Fibroblast of skin of left quadriceps (primary cell): ENCODE measurements at regions not wholly inside any gene's neighbourhood (a gene's known extent, or its start where the extent isn't known, plus 50 kb on each side); places are given as distances from the start of the nearest gene placed in this dataset.

Experiments used
- DNase-seq, 2 experiments: peaks; one replicate each; pipeline ENCODE4 v3.0.0-alpha.2; 2013; ENCODE audit warnings: low read depth in 2 of 2

GRCh38 chr18:53817976-53818950 lies 406.2 kb downstream of the MBD2 start:
- DNase-seq = no peak

GRCh38 chr18:53800171-53800570 lies 424.3 kb downstream of the MBD2 start:
- no peak for DNase-seq

GRCh38 chr18:53799134-53799533 lies 425.3 kb downstream of the MBD2 start:
- DNase-seq = peak; percentile 49 to 51

- no peak for DNase-seq
Observed at GRCh38 chr18:53798516-53798915, 426.0 kb downstream of the MBD2 start.

GRCh38 chr18:53797998-53798495 lies 426.4 kb downstream of the MBD2 start:
- no peak for DNase-seq

- DNase-seq = peak; percentile 77 to 80
Observed at GRCh38 chr18:53796040-53796729, 428.3 kb downstream of the MBD2 start.

- DNase-seq = no peak
Observed at GRCh38 chr18:53795610-53796009, 428.9 kb downstream of the MBD2 start.

GRCh38 chr18:53795061-53795460 lies 429.4 kb downstream of the MBD2 start:
- peak in 1 of 2 experiments; percentile 5 for DNase-seq

- no peak for DNase-seq
Observed at GRCh38 chr18:53792762-53793161, 431.7 kb downstream of the MBD2 start.

GRCh38 chr18:53790786-53791185 lies 433.7 kb downstream of the MBD2 start:
- peak; percentile 80 to 82 for DNase-seq

GRCh38 chr18:53789376-53790247 lies 434.9 kb downstream of the MBD2 start:
- DNase-seq = no peak

GRCh38 chr18:53785811-53786210 lies 438.7 kb downstream of the MBD2 start:
- no peak for DNase-seq

GRCh38 chr18:53784253-53784652 lies 440.2 kb downstream of the MBD2 start:
- no peak for DNase-seq

- no peak for DNase-seq
Observed at GRCh38 chr18:53780666-53781065, 443.8 kb downstream of the MBD2 start.

- DNase-seq = no peak
Observed at GRCh38 chr18:53772293-53772692, 452.2 kb downstream of the MBD2 start.

- DNase-seq = no peak
Observed at GRCh38 chr18:53771664-53772063, 452.8 kb downstream of the MBD2 start.

GRCh38 chr18:53765211-53765610 lies 459.3 kb downstream of the MBD2 start:
- no peak for DNase-seq

- no peak for DNase-seq
Observed at GRCh38 chr18:53764086-53764485, 460.4 kb downstream of the MBD2 start.

GRCh38 chr18:53757328-53757727 lies 467.1 kb downstream of the MBD2 start:
- no peak for DNase-seq

- no peak for DNase-seq
Observed at GRCh38 chr18:53756610-53756972, 467.9 kb downstream of the MBD2 start.

- no peak for DNase-seq
Observed at GRCh38 chr18:53755914-53756609, 468.4 kb downstream of the MBD2 start.
